HUES48 (cell line): ENCODE measurements at regions not wholly inside any gene's neighbourhood (a gene's known extent, or its start where the extent isn't known, plus 50 kb on each side); places are given as distances from the start of the nearest gene placed in this dataset.
A peak's percentile ranks its signal among the peaks of the same experiment; 100 is the strongest.

Source experiments
- H3K27ac ChIP-seq: one replicate; pipeline ENCODE4 v1.7.0; 2013; ENCODE audit warnings: low read depth, low read length, inconsistent platforms
- H3K27me3 ChIP-seq: 2 replicates; pipeline ENCODE4 v1.6.1; 2013; ENCODE audit warnings: mild to moderate bottlenecking, low read length; ENCODE audit not compliant: control insufficient read depth, insufficient read depth
- H3K36me3 ChIP-seq: 2 replicates; pipeline ENCODE4 v1.6.1; 2013; ENCODE audit warnings: low read length; ENCODE audit not compliant: control insufficient read depth, insufficient read depth
- H3K4me1 ChIP-seq: 2 replicates; pipeline ENCODE4 v1.6.1; 2013; ENCODE audit warnings: mild to moderate bottlenecking, low read length; ENCODE audit not compliant: control insufficient read depth, insufficient read depth
- H3K4me3 ChIP-seq: 2 replicates; pipeline ENCODE4 v1.5.1; 2013; ENCODE audit warnings: mild to moderate bottlenecking, low read depth, low read length
- H3K9ac ChIP-seq: 2 replicates; pipeline ENCODE4 v1.6.1; 2013; ENCODE audit warnings: mild to moderate bottlenecking, low read depth, low read length, moderate library complexity
- H3K9me3 ChIP-seq: 2 replicates; pipeline ENCODE4 v1.6.1; 2013; ENCODE audit warnings: low read length; ENCODE audit not compliant: control insufficient read depth, insufficient read depth

GRCh38 chr12:127079636-127080035 is 1187.3 kb upstream of the TMEM132C start:
- H3K36me3 ChIP-seq = no peaks in the 10 kb centered on the region
- H3K4me3 ChIP-seq = no peak overlapping the region
- H3K27ac ChIP-seq = no peak overlapping the region
- peaks cover 13% of the 10 kb centered on the region for H3K4me1 ChIP-seq
- no peaks in the 10 kb centered on the region for H3K27me3 ChIP-seq
- no peak overlapping the region for H3K9ac ChIP-seq
- no peaks in the 10 kb centered on the region for H3K9me3 ChIP-seq

- Histone ChIP-seq H3K27ac (no peak overlapping the region), H3K4me3 (no peak overlapping the region), H3K9me3 (no peaks in the 10 kb centered on the region), H3K36me3 (no peaks in the 10 kb centered on the region), H3K27me3 (no peaks in the 10 kb centered on the region), H3K4me1 (peaks cover 13% of the 10 kb centered on the region), H3K9ac (no peak overlapping the region)
Observed at GRCh38 chr12:127081058-127081457, 1185.9 kb upstream of the TMEM132C start.

- peak overlapping the region; percentile 3 for H3K27ac ChIP-seq
- H3K4me1 ChIP-seq = peaks cover 13% of the 10 kb centered on the region
- H3K27me3 ChIP-seq = no peaks in the 10 kb centered on the region
- peak overlapping the region; percentile 57; the same call in 1 of the 2 replicates for H3K9ac ChIP-seq
- no peaks in the 10 kb centered on the region for H3K9me3 ChIP-seq
- H3K36me3 ChIP-seq = no peaks in the 10 kb centered on the region
- peak overlapping the region; percentile 39 for H3K4me3 ChIP-seq
Observed at GRCh38 chr12:127083008-127083949, 1183.7 kb upstream of the TMEM132C start.

- Histone ChIP-seq H3K4me1 (no peaks in the 10 kb centered on the region), H3K27me3 (no peaks in the 10 kb centered on the region), H3K36me3 (no peaks in the 10 kb centered on the region), H3K9me3 (no peaks in the 10 kb centered on the region), H3K9ac (no peak overlapping the region), H3K27ac (no peak overlapping the region), H3K4me3 (no peak overlapping the region)
Observed at GRCh38 chr12:127101076-127101475, 1165.9 kb upstream of the TMEM132C start.

- H3K36me3 ChIP-seq = no peaks in the 10 kb centered on the region
Observed at GRCh38 chr12:127106041-127106440, 1160.9 kb upstream of the TMEM132C start.

GRCh38 chr12:127106697-127107096 is 1160.3 kb upstream of the TMEM132C start:
- Histone ChIP-seq H3K9ac (no peak overlapping the region), H3K36me3 (no peaks in the 10 kb centered on the region), H3K4me1 (no peaks in the 10 kb centered on the region), H3K9me3 (no peaks in the 10 kb centered on the region), H3K27me3 (no peaks in the 10 kb centered on the region), H3K4me3 (no peak overlapping the region), H3K27ac (no peak overlapping the region)

More at GRCh38 chr12:127106041-127106440, 1160.9 kb upstream of the TMEM132C start:
- Histone ChIP-seq H3K4me3 (no peak overlapping the region), H3K27me3 (no peaks in the 10 kb centered on the region), H3K9ac (no peak overlapping the region), H3K27ac (no peak overlapping the region), H3K9me3 (no peaks in the 10 kb centered on the region), H3K4me1 (no peaks in the 10 kb centered on the region)

GRCh38 chr12:127107744-127108143 is 1159.2 kb upstream of the TMEM132C start:
- Histone ChIP-seq H3K9ac (no peak overlapping the region), H3K4me3 (no peak overlapping the region), H3K27ac (no peak overlapping the region), H3K9me3 (no peaks in the 10 kb centered on the region), H3K27me3 (no peaks in the 10 kb centered on the region), H3K36me3 (no peaks in the 10 kb centered on the region), H3K4me1 (no peaks in the 10 kb centered on the region; the same call in 1 of the 2 replicates)

- no peak overlapping the region for H3K4me3 ChIP-seq
- H3K9me3 ChIP-seq = no peaks in the 10 kb centered on the region
- no peak overlapping the region for H3K9ac ChIP-seq
- no peaks in the 10 kb centered on the region for H3K27me3 ChIP-seq
- H3K27ac ChIP-seq = no peak overlapping the region
- H3K4me1 ChIP-seq = peaks cover 6% of the 10 kb centered on the region
- H3K36me3 ChIP-seq = no peaks in the 10 kb centered on the region
Observed at GRCh38 chr12:127108360-127109215, 1158.4 kb upstream of the TMEM132C start.

- Histone ChIP-seq H3K4me1 (peaks cover 15% of the 10 kb centered on the region), H3K9ac (no peak overlapping the region), H3K36me3 (no peaks in the 10 kb centered on the region), H3K4me3 (no peak overlapping the region), H3K9me3 (no peaks in the 10 kb centered on the region), H3K27ac (peak overlapping the region; percentile 2), H3K27me3 (no peaks in the 10 kb centered on the region)
Observed at GRCh38 chr12:127113945-127114344, 1153.0 kb upstream of the TMEM132C start.

GRCh38 chr12:127115468-127116035 is 1151.4 kb upstream of the TMEM132C start:
- Histone ChIP-seq H3K9me3 (no peaks in the 10 kb centered on the region), H3K27me3 (no peaks in the 10 kb centered on the region), H3K36me3 (no peaks in the 10 kb centered on the region), H3K9ac (no peak overlapping the region), H3K27ac (no peak overlapping the region), H3K4me1 (peaks cover 15% of the 10 kb centered on the region), H3K4me3 (no peak overlapping the region)
